ENCODE measurements at regions not wholly inside any gene's neighbourhood (a gene's known extent, or its start where the extent isn't known, plus 50 kb on each side); places are given as distances from the start of the nearest gene placed in this dataset.

DNA sequence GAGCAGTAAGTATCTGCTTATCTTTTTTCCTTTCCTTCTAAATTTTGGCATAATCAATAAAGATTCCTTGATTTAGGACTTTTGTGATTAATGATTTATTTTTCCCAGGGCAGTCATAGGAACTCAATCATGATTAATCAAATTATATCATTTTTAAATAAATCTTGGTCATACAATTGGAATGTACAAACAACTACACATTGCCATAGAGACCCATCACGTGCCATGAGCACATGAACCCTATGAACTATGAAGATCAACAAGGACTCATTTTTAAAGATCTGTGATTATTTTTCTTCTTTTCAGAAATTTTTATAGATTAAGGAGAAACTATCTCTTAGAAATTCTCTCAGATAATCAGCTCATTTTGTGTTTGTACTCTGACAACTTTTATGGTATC is 622.4 kb downstream of the BCKDHB start:
- H3K36me3 ChIP-seq (ENCODE audit: insufficient read depth, low read length): no peaks in the 10 kb centered on the region
- no peak overlapping the region for H3K27ac ChIP-seq (ENCODE audit: low read depth, low read length)
- no peaks in the 10 kb centered on the region for H3K9me3 ChIP-seq (ENCODE audit: insufficient read depth, low read depth, low read length)
- no peaks in the 10 kb centered on the region for H3K27me3 ChIP-seq (ENCODE audit: insufficient read depth, low read length)
- H3K4me1 ChIP-seq (ENCODE audit: insufficient read depth, low read length): no peaks in the 10 kb centered on the region; the same call in 1 of the 2 replicates
- WGBS: 90% methylated on average over 1 of the region's 1 CpG
- H3K4me3 ChIP-seq (ENCODE audit: low read length): no peak overlapping the region
- H3K9ac ChIP-seq (ENCODE audit: low read depth, low read length): no peak overlapping the region

DNA sequence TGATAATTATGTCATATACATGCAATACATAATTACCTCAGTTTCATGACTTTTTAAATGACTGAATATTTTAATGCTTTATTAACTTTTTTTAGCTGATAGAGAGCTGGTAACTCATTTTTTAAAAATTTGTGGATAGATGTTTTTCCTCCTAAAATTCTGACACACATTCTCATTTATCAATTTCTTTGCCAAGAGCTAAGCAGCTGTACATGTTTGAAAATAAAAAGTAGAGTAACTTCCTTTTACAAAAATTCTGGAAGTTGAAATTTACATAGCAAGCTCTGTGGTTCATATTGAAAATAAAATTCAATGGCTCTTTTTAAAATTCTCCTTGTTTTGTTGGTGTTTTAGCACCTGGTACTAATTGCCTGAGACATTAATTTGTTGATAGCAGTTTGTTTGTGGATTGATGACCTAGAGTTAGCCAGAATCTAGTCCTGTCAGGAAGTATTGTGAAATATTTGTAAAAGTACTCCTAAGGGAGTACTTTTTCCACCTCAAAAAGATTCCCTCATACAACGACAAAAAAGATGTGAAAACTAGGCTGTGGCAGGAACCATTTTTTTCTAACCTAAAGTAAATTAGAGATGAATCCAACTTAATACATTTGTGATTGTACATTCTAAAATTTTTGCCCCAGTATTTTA is 621.8 kb downstream of the BCKDHB start:
- Histone ChIP-seq H3K9me3 (ENCODE audit: insufficient read depth, low read depth, low read length) (no peaks in the 10 kb centered on the region), H3K9ac (ENCODE audit: low read depth, low read length) (no peak overlapping the region), H3K4me3 (ENCODE audit: low read length) (no peak overlapping the region), H3K36me3 (ENCODE audit: insufficient read depth, low read length) (no peaks in the 10 kb centered on the region), H3K27me3 (ENCODE audit: insufficient read depth, low read length) (no peaks in the 10 kb centered on the region), H3K27ac (ENCODE audit: low read depth, low read length) (no peak overlapping the region), H3K4me1 (ENCODE audit: insufficient read depth, low read length) (no peaks in the 10 kb centered on the region; the same call in 1 of the 2 replicates)
- WGBS: no CpG with 5 or more reads among the region's 1 CpG

DNA sequence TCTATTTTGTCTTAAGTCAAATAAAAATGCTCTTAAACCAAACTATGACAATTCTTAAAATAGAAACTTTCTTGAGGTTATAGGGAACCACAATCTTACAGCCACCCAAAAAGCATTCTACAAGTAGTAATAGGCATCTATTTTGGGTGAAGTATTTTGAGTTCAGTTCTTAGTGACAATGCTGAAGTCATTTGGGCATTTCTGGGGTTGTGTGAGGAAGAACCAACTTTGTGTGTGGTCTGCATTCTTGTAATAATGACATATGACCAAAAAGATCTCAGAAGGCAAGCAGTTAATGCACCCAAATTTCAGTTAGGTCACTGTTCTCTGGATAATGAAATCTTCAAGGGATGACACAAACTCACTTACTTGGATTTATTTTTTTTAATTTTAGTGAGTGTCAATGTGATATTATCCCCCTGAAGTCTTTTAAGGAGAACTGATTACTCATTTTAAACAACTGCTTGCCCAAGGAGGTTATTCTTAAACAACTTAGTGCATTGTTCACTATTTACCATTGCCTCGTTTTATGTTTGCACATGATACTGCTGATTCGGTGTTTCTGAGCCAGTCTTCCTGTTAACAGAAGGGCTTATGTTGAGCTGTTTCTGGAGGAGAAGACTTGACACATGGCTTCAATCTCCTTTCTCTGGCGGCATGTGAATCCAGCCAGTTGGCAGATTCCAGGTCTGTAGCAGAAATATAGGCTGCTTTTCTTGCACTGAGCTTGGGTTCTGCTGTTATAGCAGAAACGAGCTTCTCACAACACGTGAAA is 618.9 kb downstream of the BCKDHB start:
- Histone ChIP-seq H3K9me3 (ENCODE audit: insufficient read depth, low read depth, low read length) (0 out of 2 replicates have a peak, but pooled peaks cover under 1% of the 10 kb centered on the region), H3K27me3 (ENCODE audit: insufficient read depth, low read length) (no peaks in the 10 kb centered on the region), H3K27ac (ENCODE audit: low read depth, low read length) (no peak overlapping the region), H3K4me1 (ENCODE audit: insufficient read depth, low read length) (no peaks in the 10 kb centered on the region; the same call in 1 of the 2 replicates), H3K36me3 (ENCODE audit: insufficient read depth, low read length) (no peaks in the 10 kb centered on the region), H3K4me3 (ENCODE audit: low read length) (no peak overlapping the region), H3K9ac (ENCODE audit: low read depth, low read length) (no peak overlapping the region)
- whole genome bisulfite sequencing: 88% methylated on average over 5 of the region's 5 CpGs

DNA sequence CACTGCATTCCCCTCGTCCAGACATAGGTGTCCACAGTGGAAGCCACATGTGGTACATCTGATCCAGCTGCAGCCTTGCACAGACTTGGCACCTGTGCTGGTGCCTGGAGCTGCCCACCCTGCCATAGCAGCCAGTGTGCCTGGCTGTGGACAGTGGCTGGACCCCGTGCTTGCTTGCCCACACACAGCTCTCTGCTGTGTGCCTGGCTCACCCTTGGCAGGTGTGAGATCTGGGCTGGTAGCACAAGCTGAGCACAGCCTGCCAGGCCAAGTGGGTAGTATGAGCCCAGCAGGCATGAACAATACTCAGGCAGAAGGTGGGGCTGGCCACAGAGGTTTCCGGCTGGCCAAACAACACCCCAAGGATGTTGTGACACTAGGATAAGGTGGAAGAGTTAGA is 614.4 kb downstream of the BCKDHB start:
- Histone ChIP-seq H3K4me1 (ENCODE audit: insufficient read depth, low read length) (no peaks in the 10 kb centered on the region; the same call in 1 of the 2 replicates), H3K4me3 (ENCODE audit: low read length) (no peak overlapping the region), H3K27me3 (ENCODE audit: insufficient read depth, low read length) (no peaks in the 10 kb centered on the region), H3K36me3 (ENCODE audit: insufficient read depth, low read length) (no peaks in the 10 kb centered on the region), H3K9ac (ENCODE audit: low read depth, low read length) (no peak overlapping the region), H3K9me3 (ENCODE audit: insufficient read depth, low read depth, low read length) (0 out of 2 replicates have a peak, but pooled peaks cover 7% of the 10 kb centered on the region), H3K27ac (ENCODE audit: low read depth, low read length) (no peak overlapping the region)
- WGBS: 94% methylated on average over 3 of the region's 3 CpGs

DNA sequence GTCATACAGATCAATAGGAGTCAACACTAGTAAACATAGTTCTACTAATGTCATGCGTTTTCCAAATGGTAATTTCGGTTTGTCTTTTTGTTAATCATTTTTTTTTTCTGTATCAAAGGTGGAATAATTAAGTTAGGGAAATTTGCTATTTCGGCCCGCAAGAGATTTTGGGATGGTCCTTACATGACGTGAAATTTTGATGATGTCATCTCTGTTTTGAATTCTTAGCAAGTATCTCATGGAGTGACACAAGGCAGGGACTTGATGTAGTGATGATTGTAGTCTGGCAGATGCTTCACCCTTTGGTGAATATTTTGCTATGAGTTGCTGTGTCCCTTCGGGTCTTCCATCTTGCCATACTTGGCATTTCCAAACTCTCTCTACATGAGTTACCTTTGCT is 608.0 kb downstream of the BCKDHB start:
- Histone ChIP-seq H3K9me3 (ENCODE audit: insufficient read depth, low read depth, low read length) (no peaks in the 10 kb centered on the region), H3K4me3 (ENCODE audit: low read length) (no peak overlapping the region), H3K4me1 (ENCODE audit: insufficient read depth, low read length) (no peaks in the 10 kb centered on the region), H3K36me3 (ENCODE audit: insufficient read depth, low read length) (no peaks in the 10 kb centered on the region), H3K27me3 (ENCODE audit: insufficient read depth, low read length) (no peaks in the 10 kb centered on the region), H3K27ac (ENCODE audit: low read depth, low read length) (no peak overlapping the region), H3K9ac (ENCODE audit: low read depth, low read length) (no peak overlapping the region)
- WGBS: 95% methylated on average over 6 of the region's 6 CpGs

DNA sequence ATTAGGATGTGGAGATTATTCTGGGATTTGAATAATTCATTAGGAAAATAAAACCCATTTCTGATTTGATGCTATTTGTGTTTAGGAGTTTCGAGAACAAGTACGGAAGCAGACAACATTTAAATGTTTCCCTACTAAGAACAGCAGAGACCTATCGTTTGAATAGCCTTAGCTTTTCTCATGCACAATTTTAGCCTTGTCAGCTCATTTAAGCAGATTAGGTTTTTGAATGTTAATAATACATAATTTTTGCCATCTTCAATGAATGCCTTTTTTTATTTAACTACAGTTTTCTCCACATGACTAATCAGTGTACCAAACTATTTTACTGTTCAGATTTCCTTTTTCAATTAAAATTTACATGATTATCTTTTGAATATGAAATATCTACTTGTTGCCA is 592.0 kb downstream of the BCKDHB start:
- Histone ChIP-seq H3K4me1 (ENCODE audit: insufficient read depth, low read length) (no peaks in the 10 kb centered on the region), H3K27ac (ENCODE audit: low read depth, low read length) (no peak overlapping the region), H3K9ac (ENCODE audit: low read depth, low read length) (no peak overlapping the region), H3K27me3 (ENCODE audit: insufficient read depth, low read length) (no peaks in the 10 kb centered on the region), H3K36me3 (ENCODE audit: insufficient read depth, low read length) (no peaks in the 10 kb centered on the region), H3K9me3 (ENCODE audit: insufficient read depth, low read depth, low read length) (peaks cover 25% of the 10 kb centered on the region), H3K4me3 (ENCODE audit: low read length) (no peak overlapping the region)
- WGBS: 100% methylated on average over 3 of the region's 3 CpGs

DNA sequence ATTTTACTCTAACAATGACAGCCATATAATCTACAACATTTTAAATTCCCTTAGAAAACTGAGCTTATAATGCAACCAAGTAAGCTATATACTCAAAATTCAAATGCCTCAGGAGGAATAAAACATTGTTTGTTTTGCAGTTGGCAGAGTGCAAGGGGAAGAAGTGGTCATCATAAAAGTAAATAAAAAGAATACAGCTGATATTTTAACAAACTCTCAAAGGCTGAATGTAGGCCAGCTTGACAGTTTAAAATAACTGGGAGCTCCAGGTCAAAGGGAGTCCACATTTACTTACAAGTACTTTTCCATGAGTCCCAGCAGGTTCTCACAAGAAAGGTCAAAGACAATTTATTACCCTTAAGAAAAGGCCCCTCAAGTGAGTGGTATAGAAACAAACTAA is 589.8 kb downstream of the BCKDHB start:
- H3K4me3 ChIP-seq (ENCODE audit: low read length): no peak overlapping the region
- H3K27ac ChIP-seq (ENCODE audit: low read depth, low read length): no peak overlapping the region
- no peaks in the 10 kb centered on the region for H3K36me3 ChIP-seq (ENCODE audit: insufficient read depth, low read length)
- H3K27me3 ChIP-seq (ENCODE audit: insufficient read depth, low read length): no peaks in the 10 kb centered on the region
- H3K9ac ChIP-seq (ENCODE audit: low read depth, low read length): no peak overlapping the region
- H3K9me3 ChIP-seq (ENCODE audit: insufficient read depth, low read depth, low read length): peaks cover 11% of the 10 kb centered on the region; the same call in 1 of the 2 replicates
- no peaks in the 10 kb centered on the region for H3K4me1 ChIP-seq (ENCODE audit: insufficient read depth, low read length)

DNA sequence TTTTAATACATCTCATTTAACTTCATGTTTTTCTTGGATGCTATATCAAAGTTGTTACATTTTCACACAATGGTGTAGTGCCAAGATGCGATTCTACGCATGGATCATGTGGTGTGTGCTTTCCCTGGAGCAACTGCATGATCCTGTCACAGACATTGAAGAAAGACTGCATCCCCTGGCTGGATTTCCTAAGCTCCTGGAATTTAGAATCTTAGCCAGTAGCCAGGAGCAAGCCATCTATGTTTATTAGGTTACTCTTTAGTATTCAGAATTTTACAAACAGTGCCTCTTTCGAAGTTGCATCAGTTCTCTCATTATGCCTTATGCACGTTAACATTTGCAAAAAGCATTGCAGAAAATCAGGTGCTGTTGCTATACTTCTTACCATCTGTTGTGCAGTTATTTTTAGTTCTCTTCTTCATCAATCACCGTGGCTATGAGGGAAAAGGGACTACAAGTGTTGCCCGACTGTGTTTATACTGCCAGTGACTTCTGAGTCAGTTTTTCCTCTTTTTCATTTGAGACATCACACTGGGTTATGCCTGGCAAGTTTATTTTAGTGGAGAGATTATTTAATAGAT is 584.2 kb downstream of the BCKDHB start:
- H3K27me3 ChIP-seq (ENCODE audit: insufficient read depth, low read length): no peaks in the 10 kb centered on the region
- no peak overlapping the region for H3K4me3 ChIP-seq (ENCODE audit: low read length)
- H3K9ac ChIP-seq (ENCODE audit: low read depth, low read length): no peak overlapping the region
- H3K36me3 ChIP-seq (ENCODE audit: insufficient read depth, low read length): no peaks in the 10 kb centered on the region
- no peak overlapping the region for H3K27ac ChIP-seq (ENCODE audit: low read depth, low read length)
- H3K9me3 ChIP-seq (ENCODE audit: insufficient read depth, low read depth, low read length): no peaks in the 10 kb centered on the region
- WGBS: 92% methylated on average over 6 of the region's 6 CpGs
- no peaks in the 10 kb centered on the region for H3K4me1 ChIP-seq (ENCODE audit: insufficient read depth, low read length)

DNA sequence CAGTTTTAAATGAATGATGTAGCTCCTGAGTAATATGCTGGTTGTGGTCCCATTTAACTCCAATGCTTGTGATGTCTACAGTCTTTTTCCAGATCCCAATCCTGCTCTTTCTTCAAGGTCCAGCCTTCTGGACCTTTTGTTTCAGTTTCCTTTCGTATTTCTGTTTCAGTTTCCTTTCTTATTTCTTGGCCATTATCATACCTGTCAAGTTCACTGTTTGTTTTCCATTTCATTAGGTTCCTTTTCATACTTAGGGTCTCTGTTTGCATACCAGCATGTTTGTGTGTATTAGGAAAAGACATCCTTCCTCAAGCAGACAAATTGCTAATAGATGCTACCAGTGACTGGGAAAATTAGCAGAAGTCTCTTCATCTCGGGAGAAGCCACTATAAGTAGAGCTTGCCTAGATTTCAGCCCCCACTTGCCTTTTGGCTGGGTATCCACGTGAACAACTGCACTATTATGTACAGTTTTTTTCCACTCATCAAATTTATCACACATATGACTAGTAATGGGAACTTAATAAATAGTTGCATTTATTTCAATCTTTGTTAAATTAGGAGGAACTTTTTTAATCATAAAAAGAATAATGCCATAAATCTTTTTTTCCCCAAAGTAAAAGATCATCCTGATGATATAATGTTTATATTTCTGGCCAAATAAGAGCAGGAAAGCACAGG is 583.4 kb downstream of the BCKDHB start:
- Histone ChIP-seq H3K9ac (ENCODE audit: low read depth, low read length) (no peak overlapping the region), H3K4me3 (ENCODE audit: low read length) (no peak overlapping the region), H3K27ac (ENCODE audit: low read depth, low read length) (no peak overlapping the region)

DNA sequence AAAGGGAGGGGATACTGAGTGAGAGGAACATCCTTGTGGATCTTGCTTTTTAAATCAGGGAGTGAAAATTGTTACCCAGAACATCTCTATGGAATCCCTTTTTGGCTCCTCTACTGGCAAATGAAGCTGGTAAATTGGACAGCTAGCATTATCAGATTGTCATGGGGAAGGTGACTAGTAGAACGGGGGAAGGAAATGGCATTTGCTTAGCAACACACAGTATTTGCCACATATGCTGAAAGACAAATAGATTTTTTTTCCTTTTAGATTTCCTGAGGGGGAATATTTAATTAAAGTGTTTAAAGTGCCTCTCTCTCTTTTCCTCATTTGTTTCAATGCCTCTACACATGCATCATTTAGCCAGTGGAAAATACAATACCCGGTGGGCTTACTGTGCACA is 573.5 kb downstream of the BCKDHB start:
- Histone ChIP-seq H3K27ac (ENCODE audit: low read depth, low read length) (no peak overlapping the region), H3K9me3 (ENCODE audit: insufficient read depth, low read depth, low read length) (peaks cover 8% of the 10 kb centered on the region; the same call in 1 of the 2 replicates), H3K4me3 (ENCODE audit: low read length) (no peak overlapping the region), H3K36me3 (ENCODE audit: insufficient read depth, low read length) (no peaks in the 10 kb centered on the region), H3K9ac (ENCODE audit: low read depth, low read length) (no peak overlapping the region), H3K27me3 (ENCODE audit: insufficient read depth, low read length) (no peaks in the 10 kb centered on the region), H3K4me1 (ENCODE audit: insufficient read depth, low read length) (no peaks in the 10 kb centered on the region)
- 87% methylated on average over 1 of the region's 2 CpGs for WGBS

More for the DNA sequence above, 583.4 kb downstream of the BCKDHB start:
- H3K9me3 ChIP-seq (ENCODE audit: insufficient read depth, low read depth, low read length): no peaks in the 10 kb centered on the region
- H3K27me3 ChIP-seq (ENCODE audit: insufficient read depth, low read length): no peaks in the 10 kb centered on the region
- 89% methylated on average over 3 of the region's 3 CpGs for WGBS
- H3K4me1 ChIP-seq (ENCODE audit: insufficient read depth, low read length): no peaks in the 10 kb centered on the region
- no peaks in the 10 kb centered on the region for H3K36me3 ChIP-seq (ENCODE audit: insufficient read depth, low read length)

DNA sequence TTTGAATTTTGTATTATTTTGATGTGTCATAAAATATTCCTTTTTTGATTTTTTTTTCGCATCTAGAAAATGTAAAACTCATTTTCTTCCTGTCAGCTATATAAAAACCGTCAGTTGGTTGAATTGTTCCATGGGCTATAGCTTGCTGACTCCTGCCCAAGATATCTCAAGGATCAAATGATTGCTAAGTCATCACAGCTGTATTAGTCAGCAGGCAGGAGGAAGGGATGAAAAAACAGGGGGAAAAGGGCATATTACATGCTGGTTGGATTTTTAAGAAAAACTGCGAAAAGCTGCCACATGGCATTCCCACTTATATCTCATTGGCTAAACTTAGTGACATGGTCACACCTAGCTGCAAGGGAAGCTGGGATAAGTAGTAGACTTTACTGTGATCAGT is 569.9 kb downstream of the BCKDHB start:
- H3K4me3 ChIP-seq (ENCODE audit: low read length): no peak overlapping the region
- no peaks in the 10 kb centered on the region for H3K36me3 ChIP-seq (ENCODE audit: insufficient read depth, low read length)
- H3K4me1 ChIP-seq (ENCODE audit: insufficient read depth, low read length): no peaks in the 10 kb centered on the region
- H3K27me3 ChIP-seq (ENCODE audit: insufficient read depth, low read length): no peaks in the 10 kb centered on the region
- H3K27ac ChIP-seq (ENCODE audit: low read depth, low read length): no peak overlapping the region
- H3K9ac ChIP-seq (ENCODE audit: low read depth, low read length): no peak overlapping the region
- 100% methylated on average over 2 of the region's 3 CpGs for WGBS
- peaks cover 8% of the 10 kb centered on the region; the same call in 1 of the 2 replicates for H3K9me3 ChIP-seq (ENCODE audit: insufficient read depth, low read depth, low read length)
